ENCODE measurements at regions not wholly inside any gene's neighbourhood (a gene's known extent, or its start where the extent isn't known, plus 50 kb on each side); places are given as distances from the start of the nearest gene placed in this dataset.

DNA sequence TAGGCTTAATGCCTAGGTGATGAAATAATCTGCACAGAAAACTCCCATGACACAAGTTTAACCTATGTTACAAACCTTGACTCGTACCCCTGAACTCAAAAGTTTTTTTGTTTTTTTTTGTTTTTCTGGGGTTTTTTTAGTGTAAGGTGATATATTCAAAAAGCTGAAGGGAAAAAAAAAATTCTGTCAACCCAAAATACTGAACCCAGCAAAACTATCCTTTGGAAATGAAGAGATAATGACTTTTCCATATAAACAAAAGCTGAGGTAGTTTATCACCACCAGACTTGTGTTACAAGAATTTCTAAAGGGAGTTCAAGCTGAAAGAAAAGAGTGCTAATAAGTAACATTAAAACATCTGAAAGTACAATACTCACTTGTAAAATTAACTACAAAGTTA is 448.1 kb downstream of the KCNH5 start:
- no peak for DNase-seq

- no peak for DNase-seq
Measured at GRCh38 chr14:62599616-62600385, 445.5 kb downstream of the KCNH5 start.

DNA sequence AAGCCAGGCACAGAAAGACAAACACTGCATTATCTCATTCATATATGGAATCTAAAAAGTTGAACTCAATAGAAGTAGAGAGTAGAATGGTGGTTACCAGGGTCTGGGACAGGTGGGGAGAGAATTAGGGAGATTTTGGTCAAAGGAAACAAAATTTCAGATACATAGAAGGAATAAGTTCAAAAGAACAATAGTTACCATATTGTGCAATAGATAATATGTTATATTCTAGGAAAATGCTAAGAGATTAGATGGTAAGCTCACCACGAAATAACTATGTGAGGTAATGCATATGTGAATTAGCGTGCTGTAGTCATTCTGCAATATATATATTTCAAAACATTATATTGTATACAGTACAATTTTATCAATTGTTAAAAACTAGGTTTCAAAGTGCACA is 442.5 kb downstream of the KCNH5 start:
- no peak for DNase-seq

- DNase-seq: no peak
Measured at GRCh38 chr14:62604524-62604923, 440.7 kb downstream of the KCNH5 start.

DNA sequence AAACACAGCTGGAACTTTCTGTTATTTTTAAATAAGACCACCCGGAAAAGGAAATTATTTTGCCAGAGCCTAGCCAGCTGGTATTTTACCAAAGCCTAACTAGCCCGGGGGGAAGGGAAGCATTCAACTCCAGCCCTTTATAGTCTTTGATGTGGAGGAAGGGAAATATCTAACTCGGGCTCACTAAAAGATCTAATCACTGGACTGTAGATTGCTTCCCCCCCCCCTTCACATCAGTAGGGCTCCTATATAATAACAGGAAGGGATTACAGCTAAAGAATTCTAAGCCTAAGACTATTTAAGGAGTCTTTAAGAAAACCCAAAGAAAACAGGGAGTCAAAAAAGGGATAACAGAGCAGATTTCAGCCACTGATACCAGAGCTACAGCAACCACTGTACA is 431.1 kb downstream of the KCNH5 start:
- DNase-seq: no peak

- DNase-seq: no peak
Measured at GRCh38 chr14:62616668-62617067, 428.6 kb downstream of the KCNH5 start.

GRCh38 chr14:62626416-62626815 is 418.8 kb downstream of the KCNH5 start:
- DNase-seq: no peak

GRCh38 chr14:62629176-62629725 is 416.0 kb downstream of the KCNH5 start:
- no peak for DNase-seq

GRCh38 chr14:62631176-62631575 is 414.1 kb downstream of the KCNH5 start:
- DNase-seq: no peak

DNA sequence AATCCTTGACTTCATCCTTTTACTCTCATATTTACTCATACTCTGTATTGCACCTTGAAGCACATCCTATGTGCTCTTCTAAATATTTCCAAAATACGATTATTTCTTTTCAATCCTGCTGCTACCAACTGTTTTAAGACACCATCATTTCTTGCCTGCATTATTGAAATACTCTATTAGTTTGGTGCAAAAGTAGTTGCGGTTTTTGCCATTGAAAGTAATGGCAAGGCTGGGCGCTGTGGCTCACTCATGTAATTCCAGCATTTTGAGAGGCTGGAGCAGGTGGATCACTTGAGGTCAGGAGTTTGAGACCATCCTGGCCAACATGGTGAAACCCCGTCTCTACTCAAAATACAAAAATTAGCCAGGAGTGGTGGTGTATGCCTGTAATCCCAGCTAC is 412.5 kb downstream of the KCNH5 start:
- no peak for DNase-seq

DNA sequence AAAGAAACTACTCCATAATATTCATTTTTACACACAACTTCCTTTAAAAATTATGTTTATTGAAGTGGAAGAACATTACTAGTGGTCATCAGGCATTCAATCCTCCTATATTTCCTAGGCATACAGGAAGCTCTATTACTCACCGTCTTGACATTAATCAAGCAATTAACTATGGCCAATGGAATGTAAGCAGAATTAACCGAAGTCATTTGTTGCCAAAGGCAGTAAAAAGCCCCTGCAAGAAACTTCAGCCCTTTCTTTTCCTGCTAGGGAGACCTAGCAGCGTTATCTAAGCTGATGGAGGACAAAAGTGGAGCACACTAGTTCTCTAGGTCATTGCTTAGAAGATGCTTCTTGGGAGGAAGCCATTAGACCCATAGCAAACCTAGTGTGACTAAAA is 399.6 kb downstream of the KCNH5 start:
- no peak for DNase-seq
